Lower leg skin (tissue), 4 donors: ENCODE measurements at regions not wholly inside any gene's neighbourhood (a gene's known extent, or its start where the extent isn't known, plus 50 kb on each side); places are given as distances from the start of the nearest gene placed in this dataset.

Experiments used
- DNase-seq, 2 donors: peaks; one replicate each; pipeline ENCODE4 v3.0.0-alpha.2; 2019; ENCODE audit warnings: low spot score in 2 of 2
- H3K4me3 ChIP-seq: fragments of 200-600 bp; sonication (generic); 2 replicates; pipeline ENCODE4 v1.5.1; 2017; ENCODE audit warnings: mild to moderate bottlenecking, low read depth; ENCODE audit not compliant: poor library complexity, severe bottlenecking
- POLR2A ChIP-seq, 2 donors: fragments of 450-650 bp; IDR thresholded peaks; one replicate each; pipeline ENCODE4 v1.6.1; 2016 to 2017; ENCODE audit warnings: antibody characterized with exemption in 2 of 2, mild to moderate bottlenecking in 1 of 2, moderate library complexity in 1 of 2
- WGBS, 2 donors: methylation state at CpG; one replicate each; pipeline ENCODE4 v1.1.5; 2018; 5-methylcytosine and 5-hydroxymethylcytosine counted together
- intact Hi-C: fragments of 100-400 bp; cut with DNase I; formaldehyde crosslinking; loops from one replicate; pipeline ENCODE4 v1.15.0; 2023; ENCODE audit warnings: low total_unique reads
- TF ChIP-seq, protein P1 (sequence below), 3 donors: fragments of 450-650 bp; IDR thresholded peaks; one replicate each; pipeline ENCODE4 v1.5.1; 2016; ENCODE audit warnings: antibody characterized with exemption in 3 of 3, mild to moderate bottlenecking in 3 of 3, moderate library complexity in 2 of 3

DNA sequence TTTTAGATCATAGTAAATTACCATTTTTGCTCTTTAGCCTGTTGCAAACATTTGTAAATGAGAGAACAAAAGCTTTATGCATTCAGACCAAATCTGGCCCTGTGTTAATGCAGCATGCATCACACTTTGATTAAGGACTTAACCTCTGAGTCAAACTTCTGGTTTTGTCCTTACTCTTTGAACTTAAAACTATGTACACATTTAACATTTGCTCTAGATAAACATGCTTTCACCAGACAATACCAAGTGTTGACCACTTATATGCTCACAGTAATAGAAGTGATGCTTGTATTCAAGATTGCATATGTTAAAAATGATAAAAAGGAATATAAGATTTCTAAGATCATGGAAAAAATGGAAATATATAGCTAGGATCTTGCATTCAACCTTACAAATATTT, 1095.3 kb downstream of the ADGRL2 start:
- H3K4me3 ChIP-seq = no peak overlapping the region
- intact Hi-C loops = no loop called here
- TF ChIP-seq POLR2A (IDR thresholded peaks at IDR 0.05) = no peak
- TF ChIP-seq, protein P1, sequence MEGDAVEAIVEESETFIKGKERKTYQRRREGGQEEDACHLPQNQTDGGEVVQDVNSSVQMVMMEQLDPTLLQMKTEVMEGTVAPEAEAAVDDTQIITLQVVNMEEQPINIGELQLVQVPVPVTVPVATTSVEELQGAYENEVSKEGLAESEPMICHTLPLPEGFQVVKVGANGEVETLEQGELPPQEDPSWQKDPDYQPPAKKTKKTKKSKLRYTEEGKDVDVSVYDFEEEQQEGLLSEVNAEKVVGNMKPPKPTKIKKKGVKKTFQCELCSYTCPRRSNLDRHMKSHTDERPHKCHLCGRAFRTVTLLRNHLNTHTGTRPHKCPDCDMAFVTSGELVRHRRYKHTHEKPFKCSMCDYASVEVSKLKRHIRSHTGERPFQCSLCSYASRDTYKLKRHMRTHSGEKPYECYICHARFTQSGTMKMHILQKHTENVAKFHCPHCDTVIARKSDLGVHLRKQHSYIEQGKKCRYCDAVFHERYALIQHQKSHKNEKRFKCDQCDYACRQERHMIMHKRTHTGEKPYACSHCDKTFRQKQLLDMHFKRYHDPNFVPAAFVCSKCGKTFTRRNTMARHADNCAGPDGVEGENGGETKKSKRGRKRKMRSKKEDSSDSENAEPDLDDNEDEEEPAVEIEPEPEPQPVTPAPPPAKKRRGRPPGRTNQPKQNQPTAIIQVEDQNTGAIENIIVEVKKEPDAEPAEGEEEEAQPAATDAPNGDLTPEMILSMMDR (IDR thresholded peaks at IDR 0.05) = no peak
- DNase-seq = no peak

DNA sequence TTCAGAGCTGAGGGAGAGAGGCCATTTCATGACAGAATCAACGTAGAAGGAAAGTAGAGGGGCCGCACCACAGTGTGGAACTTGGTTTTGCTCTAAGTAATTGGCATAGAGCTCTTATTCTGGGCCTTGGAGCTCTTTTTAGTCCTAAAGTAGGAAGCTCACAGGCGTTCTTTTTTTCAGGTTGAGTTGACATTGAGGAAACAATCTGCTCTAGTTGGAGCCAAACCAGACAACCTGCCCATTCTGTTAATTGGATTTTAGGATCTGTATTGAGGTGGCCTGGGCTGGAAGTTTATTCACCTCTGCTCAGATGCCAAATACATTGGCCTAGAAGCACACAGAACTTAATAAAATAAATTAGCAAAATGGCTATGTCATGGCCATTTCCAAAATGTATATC, 1093.9 kb downstream of the ADGRL2 start:
- TF ChIP-seq, protein P1 (IDR thresholded peaks at IDR 0.05) = no peak
- no peak for TF ChIP-seq POLR2A (IDR thresholded peaks at IDR 0.05)
- DNase-seq = no peak
- 85 to 89% methylated on average over 3 of the region's 3 CpGs for WGBS, 2 donors
- no peak overlapping the region for H3K4me3 ChIP-seq
- intact Hi-C loops = no loop called here

DNA sequence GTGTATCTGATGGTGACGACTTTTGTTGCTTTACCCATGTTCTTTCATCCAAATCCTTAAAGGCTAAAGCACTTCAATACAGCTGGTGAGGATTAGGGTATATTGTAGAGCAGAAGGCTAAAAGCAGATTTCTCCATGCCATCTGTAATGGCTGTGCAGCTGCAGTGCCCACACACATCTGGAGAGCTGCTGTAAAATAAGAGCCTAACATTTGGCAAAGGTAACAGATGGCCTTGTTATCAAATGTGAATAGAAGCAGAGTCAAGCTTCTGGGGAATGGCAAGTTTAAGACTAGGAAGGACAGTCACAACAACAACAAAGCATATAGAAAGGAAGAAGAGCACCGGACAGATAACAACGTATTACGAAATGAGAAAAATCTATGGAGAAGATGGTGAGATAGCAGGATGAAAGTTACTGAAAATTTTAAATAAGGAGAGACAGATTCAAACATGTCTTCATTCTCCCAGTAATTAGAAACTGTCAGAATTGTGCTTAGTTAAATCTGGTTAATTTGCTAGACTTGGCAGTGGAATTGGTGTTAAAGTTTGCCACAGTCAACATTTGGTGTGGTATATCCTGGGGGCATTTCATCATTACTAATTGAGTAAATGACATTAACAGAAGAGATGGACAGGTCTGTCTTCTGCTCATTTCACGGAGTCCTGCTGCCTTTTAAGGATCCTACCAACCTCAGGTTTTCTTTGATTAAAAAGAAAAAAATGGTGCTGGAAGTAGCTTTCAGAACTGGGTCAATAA, 1093.2 kb downstream of the ADGRL2 start:
- 51 to 68% methylated on average over 5 of the region's 5 CpGs for WGBS, 2 donors
- no peak overlapping the region for H3K4me3 ChIP-seq
- TF ChIP-seq POLR2A (IDR thresholded peaks at IDR 0.05) = no peak
- TF ChIP-seq, protein P1 (IDR thresholded peaks at IDR 0.05) = no peak
- no peak for DNase-seq
- intact Hi-C loops = no loop called here

DNA sequence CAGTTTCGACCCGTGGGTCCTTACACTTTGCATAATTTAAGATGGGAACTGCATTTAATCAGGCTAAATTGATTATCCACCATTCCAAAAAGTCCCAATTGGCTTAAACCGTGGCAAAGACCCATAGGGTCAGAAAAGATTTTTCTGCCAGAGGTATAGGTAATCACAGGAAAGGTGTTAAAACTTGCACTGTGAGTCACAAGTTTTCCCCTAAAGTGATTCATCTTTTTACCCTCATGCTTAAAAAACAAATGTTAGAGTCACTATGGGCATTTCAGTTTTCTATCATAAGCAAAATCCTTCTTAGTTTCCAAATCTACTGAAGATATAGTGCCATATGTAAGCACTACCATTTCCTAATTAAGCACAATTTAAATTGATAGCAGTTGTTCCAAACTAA, 1079.8 kb downstream of the ADGRL2 start:
- DNase-seq = no peak
- 60 to 64% methylated on average over 3 of the region's 3 CpGs for WGBS, 2 donors
- intact Hi-C loops = no loop called here
- TF ChIP-seq POLR2A (IDR thresholded peaks at IDR 0.05) = no peak
- TF ChIP-seq, protein P1 (IDR thresholded peaks at IDR 0.05) = no peak
- no peak overlapping the region for H3K4me3 ChIP-seq

DNA sequence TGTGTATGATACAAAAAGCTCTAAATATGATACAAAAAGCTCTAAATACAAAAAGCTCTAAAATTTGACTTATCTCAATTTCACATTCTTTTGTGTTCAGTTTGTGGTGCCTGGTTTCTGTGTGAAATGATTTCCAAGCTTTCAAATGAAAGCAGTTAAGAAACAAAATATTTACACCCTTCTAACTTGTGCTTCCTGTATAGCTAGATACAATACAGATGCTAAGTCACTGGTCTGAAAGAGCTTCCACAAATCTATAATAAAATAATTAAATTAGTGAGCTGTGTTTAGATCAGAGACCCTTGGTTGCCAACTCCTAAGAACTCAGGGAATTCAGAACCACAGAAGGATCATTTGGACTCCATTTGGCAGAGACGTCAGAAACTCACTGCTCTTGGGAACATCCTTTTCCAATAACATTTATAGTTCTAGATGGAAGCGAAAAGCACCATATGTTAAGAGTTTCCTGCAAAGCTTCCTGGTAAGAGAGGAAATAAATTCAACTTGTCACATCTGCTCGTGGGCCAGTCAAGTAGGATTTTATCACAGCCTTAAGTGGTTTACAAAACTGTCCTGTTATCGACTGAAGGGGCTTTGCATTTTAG, 1079.1 kb downstream of the ADGRL2 start:
- TF ChIP-seq, protein P1 (IDR thresholded peaks at IDR 0.05) = no peak
- TF ChIP-seq POLR2A (IDR thresholded peaks at IDR 0.05) = no peak
- intact Hi-C loops = no loop called here
- WGBS, 2 donors = 50% methylated on average over 4 of the region's 4 CpGs
- DNase-seq = no peak
- H3K4me3 ChIP-seq = no peak overlapping the region
